GM18498 (cell line): ENCODE measurements at regions not wholly inside any gene's neighbourhood (a gene's known extent, or its start where the extent isn't known, plus 50 kb on each side); places are given as distances from the start of the nearest gene placed in this dataset.

Experiments used
- ATAC-seq: cut with Tn5 transposase; IDR thresholded peaks from one replicate; pipeline ENCODE4 v1.9.1; 2021; ENCODE audit warnings: mild to moderate bottlenecking, moderate library complexity; ENCODE audit not compliant: unreplicated experiment

DNA sequence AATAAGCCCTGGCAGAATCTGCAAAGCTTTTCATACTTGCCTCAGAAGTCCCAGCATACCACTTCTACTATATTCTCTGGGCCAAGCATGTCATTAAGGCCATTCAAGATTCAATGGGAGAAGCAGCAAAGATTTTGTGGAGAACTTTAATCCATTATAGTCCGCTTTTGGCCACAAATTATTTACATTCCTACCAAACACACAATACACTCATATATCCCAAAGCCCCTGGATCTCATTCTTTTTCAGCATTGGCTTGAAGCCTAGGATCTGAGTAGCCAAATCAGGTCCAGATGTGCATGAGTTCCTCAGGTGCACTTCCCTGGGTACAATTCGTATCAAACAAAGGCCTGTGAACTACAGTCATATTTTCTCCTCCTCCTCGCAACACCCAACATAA lies 203.4 kb downstream of the NDFIP2 start:
- ATAC-seq: no peak

- no peak for ATAC-seq
These were observed 201.2 kb downstream of the NDFIP2 start for GRCh38 chr13:79682164-79682563.

DNA sequence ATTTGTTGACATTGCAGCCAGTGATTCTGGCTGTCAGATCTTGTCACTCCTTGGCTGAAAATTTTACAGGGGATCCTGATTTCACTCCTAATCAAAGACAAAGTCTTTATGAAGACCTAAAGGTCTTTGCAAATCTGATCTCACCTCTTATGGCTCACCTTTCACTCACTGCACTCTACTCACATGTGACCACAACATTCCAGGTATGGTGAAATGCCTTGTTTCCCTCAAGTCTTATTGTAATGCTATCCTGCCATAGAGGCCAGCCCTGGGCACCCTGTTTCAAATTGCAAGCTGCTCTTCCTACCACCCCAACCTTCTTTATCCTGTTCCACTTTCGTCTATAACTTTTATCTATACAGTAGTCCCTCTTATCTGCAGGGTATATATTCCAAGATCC lies 200.1 kb downstream of the NDFIP2 start:
- ATAC-seq: no peak

- ATAC-seq: no peak
These were observed 199.5 kb downstream of the NDFIP2 start for GRCh38 chr13:79680485-79680884.

GRCh38 chr13:79679334-79679733 lies 198.4 kb downstream of the NDFIP2 start:
- ATAC-seq: peak; percentile 82

DNA sequence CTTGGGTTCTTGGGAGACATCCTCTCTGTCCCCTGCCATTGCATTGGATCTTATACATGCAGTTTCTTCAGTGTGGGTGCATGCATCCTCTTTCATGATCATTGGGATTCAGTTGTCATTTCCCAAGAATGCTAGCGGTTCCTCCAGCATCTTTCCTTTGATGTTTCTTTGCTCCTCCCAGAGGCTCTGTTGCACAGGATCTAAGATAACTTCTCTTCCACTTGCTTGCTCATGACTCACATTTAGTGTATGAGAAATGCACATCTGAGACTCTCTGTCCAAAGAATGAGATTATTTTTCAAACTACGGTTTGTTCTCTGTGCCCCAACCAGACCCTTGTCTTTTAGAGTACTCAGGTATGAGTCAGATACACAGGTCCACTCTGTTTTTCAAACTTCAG lies 197.1 kb downstream of the NDFIP2 start:
- no peak for ATAC-seq

- ATAC-seq: no peak
These were observed 195.1 kb downstream of the NDFIP2 start for GRCh38 chr13:79675931-79676660.

DNA sequence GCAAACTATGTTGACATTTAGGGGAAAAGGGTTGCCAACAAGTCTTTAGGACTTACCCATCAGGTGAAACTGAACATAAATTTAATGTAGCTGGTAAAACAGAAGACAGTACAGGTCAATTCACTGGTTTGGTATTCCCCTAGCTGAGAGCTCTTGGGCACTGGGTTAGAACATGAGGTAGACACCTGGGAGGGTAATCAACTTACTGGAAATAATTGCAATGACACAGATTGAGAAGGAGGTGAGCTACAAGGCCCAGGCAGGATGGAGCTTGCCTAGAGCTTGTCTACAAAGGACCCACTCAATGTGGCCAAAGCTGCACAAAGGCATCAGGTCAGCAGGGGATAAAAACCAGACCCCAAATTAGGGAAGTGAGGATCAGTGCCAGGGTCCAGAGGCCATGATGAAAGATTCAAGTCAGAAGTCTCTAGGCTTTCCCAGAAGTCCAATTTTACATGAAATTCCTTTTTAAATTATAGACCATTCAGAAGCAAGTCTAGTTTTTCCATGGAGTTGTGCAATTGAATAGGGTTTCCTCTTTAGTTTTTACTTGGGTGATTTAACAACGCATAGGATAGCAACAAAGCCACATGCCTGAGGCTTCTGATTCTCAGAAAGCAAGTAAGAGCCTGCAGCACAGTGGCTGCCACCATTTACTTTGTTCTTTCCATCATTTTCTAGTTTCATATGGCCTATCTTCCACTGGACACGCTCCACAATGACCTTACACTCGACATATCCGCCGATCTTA lies 194.0 kb downstream of the NDFIP2 start:
- ATAC-seq: no peak

DNA sequence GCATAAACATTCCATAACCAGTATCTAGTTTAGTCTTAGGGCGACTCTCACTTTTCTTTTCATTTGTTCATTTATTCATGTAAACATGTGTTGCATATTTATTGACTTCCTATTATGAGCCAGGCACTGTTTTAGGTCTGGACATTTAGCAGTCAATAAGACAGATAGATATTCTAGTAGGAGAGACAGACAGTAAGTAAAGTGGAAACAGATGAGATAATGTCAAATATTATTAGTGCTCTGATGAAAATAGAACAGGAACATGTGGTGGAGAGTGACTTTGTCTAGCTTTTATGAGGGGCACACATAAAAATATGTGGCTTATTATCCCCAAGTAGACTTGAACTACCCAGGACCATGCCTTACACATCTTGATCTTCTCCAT lies 193.0 kb downstream of the NDFIP2 start:
- ATAC-seq: no peak

DNA sequence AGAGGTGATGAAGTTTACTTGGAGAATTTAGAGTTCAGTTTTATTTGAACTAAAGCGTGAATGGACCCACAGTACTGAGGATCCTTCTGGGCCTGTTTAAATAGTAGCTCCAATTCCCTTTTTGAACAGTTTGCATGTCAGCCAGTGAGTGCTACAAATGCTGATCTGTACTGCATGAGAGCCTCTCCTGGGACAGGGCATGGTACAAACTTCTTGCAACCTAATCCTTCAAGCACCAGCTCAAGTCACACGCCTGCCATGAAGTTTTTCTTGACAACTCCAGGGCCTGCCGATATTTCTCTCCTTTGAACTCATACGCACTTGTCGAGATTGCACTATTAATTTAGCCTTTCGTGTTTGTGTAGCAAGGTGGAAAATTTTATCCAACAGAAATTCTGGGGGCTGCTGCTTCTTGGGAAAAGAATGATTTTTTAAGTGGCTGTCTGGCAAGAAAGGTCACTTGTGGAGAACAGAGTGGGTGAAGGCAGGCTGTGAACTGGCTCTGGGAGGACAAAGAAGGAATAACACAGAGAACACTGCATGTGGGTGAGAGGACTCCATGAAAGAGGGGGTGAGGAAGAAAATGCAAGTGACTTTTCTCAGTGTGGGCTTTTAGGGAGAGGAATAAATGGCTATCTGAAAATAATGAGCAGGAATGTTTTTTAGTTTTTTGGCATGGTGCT lies 192.5 kb downstream of the NDFIP2 start:
- ATAC-seq: no peak

GRCh38 chr13:79671420-79671819 lies 190.5 kb downstream of the NDFIP2 start:
- no peak for ATAC-seq

- ATAC-seq: no peak
These were observed 187.3 kb downstream of the NDFIP2 start for GRCh38 chr13:79668201-79668752.

DNA sequence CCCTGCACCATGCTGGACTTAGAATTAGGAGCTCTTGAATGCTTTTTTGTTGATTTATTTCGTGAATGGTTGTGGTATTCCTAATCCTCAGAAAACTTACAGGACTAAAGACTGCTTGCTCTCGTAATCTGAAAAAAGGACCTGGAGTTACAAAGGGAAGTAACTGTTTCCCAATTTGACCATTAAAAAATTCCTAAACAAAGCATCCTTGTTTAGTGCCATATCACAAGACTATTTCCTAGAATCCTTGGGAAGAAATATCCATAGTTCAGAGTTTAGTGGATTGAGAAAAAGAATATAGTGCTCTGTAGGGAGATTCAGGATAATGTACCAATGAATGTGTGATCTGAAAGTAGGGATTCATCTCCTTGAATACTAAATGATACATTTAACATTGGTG lies 186.8 kb downstream of the NDFIP2 start:
- no peak for ATAC-seq

- ATAC-seq: no peak
These were observed 183.2 kb downstream of the NDFIP2 start for GRCh38 chr13:79663977-79664636.

DNA sequence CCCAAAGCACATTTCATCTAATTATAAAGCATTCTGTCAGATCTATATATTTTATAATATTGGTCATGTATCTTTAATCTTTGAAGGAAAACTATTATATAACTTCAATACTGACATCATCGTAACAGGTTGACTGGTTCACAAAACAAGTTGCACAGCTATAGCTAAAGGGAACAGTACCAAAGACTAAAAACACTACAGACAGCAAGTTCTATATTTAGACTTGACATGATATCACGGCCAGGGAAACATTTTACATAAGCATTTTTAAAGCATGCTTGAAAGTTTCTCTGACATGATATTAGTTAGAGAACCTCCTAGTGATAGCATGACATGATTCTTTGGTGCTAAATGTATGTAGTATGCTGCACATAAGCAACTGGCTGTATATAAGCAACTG lies 182.5 kb downstream of the NDFIP2 start:
- ATAC-seq: no peak

DNA sequence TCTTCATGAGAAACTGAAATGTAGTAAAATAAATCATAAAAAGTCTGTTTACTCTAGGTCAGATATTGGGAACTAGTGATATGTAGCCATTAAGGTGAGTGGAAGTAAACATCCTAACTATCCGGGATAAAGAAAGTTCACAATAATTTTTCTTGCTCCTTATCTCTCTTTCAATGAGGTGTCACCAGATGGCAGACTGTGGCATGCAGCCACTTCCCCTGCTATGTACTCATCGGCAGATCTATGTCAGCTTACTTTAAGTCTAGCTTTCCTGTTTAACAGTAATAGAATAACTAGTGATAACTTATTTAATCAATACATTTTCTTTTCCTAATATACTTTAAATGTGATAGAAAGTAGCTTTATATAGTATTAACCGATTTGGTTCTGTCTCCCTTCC lies 181.9 kb downstream of the NDFIP2 start:
- no peak for ATAC-seq

- ATAC-seq: peak; percentile 82
These were observed 179.4 kb downstream of the NDFIP2 start for GRCh38 chr13:79660361-79660760.

GRCh38 chr13:79659121-79659521 lies 178.2 kb downstream of the NDFIP2 start:
- no peak for ATAC-seq

- ATAC-seq: no peak
These were observed 177.5 kb downstream of the NDFIP2 start for GRCh38 chr13:79658333-79658975.

DNA sequence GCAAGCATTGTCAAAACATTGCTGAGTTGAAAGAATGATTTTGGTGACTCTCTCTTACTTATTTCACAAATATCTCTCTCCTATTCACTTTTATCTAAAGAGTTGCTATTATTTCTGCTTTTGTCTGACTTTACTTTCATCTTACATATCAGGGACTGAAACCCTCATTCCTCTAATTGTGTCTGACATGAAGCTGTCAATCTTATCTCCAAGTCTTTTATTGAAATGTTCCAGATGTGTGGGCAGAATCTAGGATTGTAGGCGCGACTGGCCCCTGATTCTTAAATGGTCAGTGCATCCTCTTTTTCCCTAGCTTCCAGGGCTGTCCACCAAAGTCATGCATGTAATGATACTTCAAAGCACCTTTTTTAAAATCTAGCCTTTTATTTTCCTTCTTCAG lies 174.6 kb downstream of the NDFIP2 start:
- ATAC-seq: no peak

DNA sequence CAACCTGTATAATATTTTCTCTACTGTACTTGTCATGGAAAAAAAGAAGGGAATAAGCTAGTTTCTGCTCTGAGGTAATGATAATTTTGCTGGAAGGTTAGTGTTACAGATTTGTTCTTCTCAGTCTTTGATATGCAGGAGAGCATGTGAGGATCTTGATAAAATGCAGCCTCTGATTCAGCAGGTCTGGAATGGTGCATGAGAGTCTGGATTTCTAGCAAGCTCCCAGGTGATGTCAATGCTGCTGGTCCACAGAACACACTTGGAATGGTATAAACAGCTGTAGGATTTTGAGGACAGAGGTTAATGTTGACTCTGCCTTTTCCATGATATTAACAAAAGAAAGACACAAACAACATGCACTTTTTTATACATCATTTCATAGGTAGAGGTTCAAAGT lies 173.6 kb downstream of the NDFIP2 start:
- no peak for ATAC-seq
